GM23338 (cell line): ENCODE measurements at regions not wholly inside any gene's neighbourhood (a gene's known extent, or its start where the extent isn't known, plus 50 kb on each side); places are given as distances from the start of the nearest gene placed in this dataset.

Source experiments
- ATAC-seq: fragments of 200-7000 bp; cut with Tn5 transposase; 3 replicates; pipeline ENCODE4 v1.9.1; 2020
- DNase-seq: peaks from one replicate; pipeline ENCODE4 v3.0.0-alpha.2; 2015; ENCODE audit warnings: low spot score
- H2AFZ ChIP-seq: fragments of 200-600 bp; sonication (generic); 2 replicates; pipeline ENCODE4 v1.8.0; 2016; ENCODE audit warnings: antibody characterized with exemption, mild to moderate bottlenecking, moderate library complexity
- H3F3A ChIP-seq: fragments of 200-600 bp; sonication (generic); replicated peaks from 2 replicates; pipeline ENCODE4 v1.8.0; 2017; ENCODE audit warnings: antibody characterized with exemption, mixed run types, low read depth
- H3K27ac ChIP-seq: fragments of 200-600 bp; sonication (generic); 2 replicates; pipeline ENCODE4 v1.6.1; 2016; ENCODE audit warnings: low read depth
- H3K27me3 ChIP-seq: fragments of 200-600 bp; sonication (generic); 2 replicates; pipeline ENCODE4 v1.8.0; 2016; ENCODE audit warnings: mild to moderate bottlenecking, mixed run types, moderate library complexity; ENCODE audit not compliant: insufficient read depth
- H3K36me3 ChIP-seq: fragments of 200-600 bp; sonication (generic); 2 replicates; pipeline ENCODE4 v1.8.0; 2016; ENCODE audit warnings: mild to moderate bottlenecking; ENCODE audit not compliant: insufficient read depth
- H3K4me1 ChIP-seq: fragments of 200-600 bp; sonication (generic); 2 replicates; pipeline ENCODE4 v1.8.0; 2016; ENCODE audit warnings: mild to moderate bottlenecking, moderate library complexity; ENCODE audit not compliant: insufficient read depth
- H3K4me2 ChIP-seq: fragments of 200-600 bp; sonication (generic); 2 replicates; pipeline ENCODE4 v1.7.1; 2017; ENCODE audit warnings: mixed run types
- H3K4me3 ChIP-seq: fragments of 200-600 bp; sonication (generic); 2 replicates; pipeline ENCODE4 v1.6.1; 2016; ENCODE audit warnings: mixed run types
- H3K79me2 ChIP-seq: fragments of 200-600 bp; sonication (generic); replicated peaks from 2 replicates; pipeline ENCODE4 v1.8.0; 2017; ENCODE audit warnings: mild to moderate bottlenecking; ENCODE audit not compliant: insufficient read depth
- H3K9me2 ChIP-seq: fragments of 200-600 bp; sonication (generic); 2 replicates; pipeline ENCODE4 v1.8.0; 2017; ENCODE audit not compliant: insufficient read depth
- H4K20me1 ChIP-seq: fragments of 200-600 bp; sonication (generic); replicated peaks from 2 replicates; pipeline ENCODE4 v1.8.0; 2017; ENCODE audit warnings: mild to moderate bottlenecking; ENCODE audit not compliant: insufficient read depth
- H3K27ac Mint-ChIP-seq: 2 replicates; pipeline ENCODE4 v1.8.0; 2020; ENCODE audit warnings: inconsistent platforms, mild to moderate bottlenecking, moderate library complexity, mixed read lengths
- H3K27me3 Mint-ChIP-seq: 3 replicates; pipeline ENCODE4 v1.8.0; 2022; ENCODE audit warnings: low read depth, mild to moderate bottlenecking, moderate library complexity, mixed read lengths, inconsistent platforms; ENCODE audit not compliant: insufficient read depth, poor library complexity
- H3K36me3 Mint-ChIP-seq: 3 replicates; pipeline ENCODE4 v1.8.0; 2021; ENCODE audit warnings: low read depth, mild to moderate bottlenecking, inconsistent platforms, moderate library complexity, mixed read lengths
- H3K4me1 Mint-ChIP-seq: 3 replicates; pipeline ENCODE4 v1.8.0; 2020; ENCODE audit warnings: mild to moderate bottlenecking, inconsistent platforms, mixed read lengths
- H3K4me3 Mint-ChIP-seq: 3 replicates; pipeline ENCODE4 v1.8.0; 2021; ENCODE audit warnings: moderate library complexity, mild to moderate bottlenecking, inconsistent platforms, mixed read lengths
- H3K9me3 Mint-ChIP-seq: 3 replicates; pipeline ENCODE4 v1.8.0; 2020; ENCODE audit warnings: moderate library complexity, mild to moderate bottlenecking, inconsistent platforms, mixed read lengths
- CREB1 ChIP-seq: fragments of 250-450 bp; sonication (Bioruptor Pico); IDR thresholded peaks from 2 replicates; pipeline ENCODE4 v1.5.0; 2020; ENCODE audit warnings: low read depth, mild to moderate bottlenecking, moderate library complexity
- CTCF ChIP-seq, 2 experiments: fragments of 200-600 bp in 1 of 2; sonication (generic) in 1 of 2; conservative IDR thresholded peaks; 2 replicates each; pipeline versions ENCODE4 v1.5.1 to v1.6.1; 2016 to 2017; ENCODE audit warnings: antibody characterized with exemption in 2 of 2, low read depth in 2 of 2, mild to moderate bottlenecking in 2 of 2, moderate library complexity in 1 of 2
- ETS1 ChIP-seq: IDR thresholded peaks from 2 replicates; pipeline ENCODE4 v1.6.1; 2016; ENCODE audit warnings: antibody characterized with exemption
- EZH2 ChIP-seq: fragments of 200-600 bp; sonication (generic); IDR thresholded peaks from one replicate; pipeline ENCODE4 v1.8.0; 2017; ENCODE audit warnings: antibody characterized with exemption, mild to moderate bottlenecking, low read depth; ENCODE audit not compliant: unreplicated experiment
- EZH2phosphoT487 ChIP-seq: fragments of 200-600 bp; sonication (generic); IDR thresholded peaks from one replicate; pipeline ENCODE4 v1.8.1; 2018; ENCODE audit warnings: antibody characterized with exemption; ENCODE audit not compliant: unreplicated experiment
- JUNB ChIP-seq: IDR thresholded peaks from one replicate; pipeline ENCODE4 v1.6.1; 2016; ENCODE audit warnings: antibody characterized with exemption; ENCODE audit not compliant: unreplicated experiment
- NANOG ChIP-seq: IDR thresholded peaks from 2 replicates; pipeline ENCODE4 v1.6.1; 2016; ENCODE audit warnings: antibody characterized with exemption, borderline replicate concordance
- POLR2AphosphoS5 ChIP-seq: IDR thresholded peaks from 2 replicates; pipeline ENCODE4 v1.6.1; 2016; ENCODE audit warnings: antibody characterized with exemption, low read depth
- REST ChIP-seq: IDR thresholded peaks from one replicate; pipeline ENCODE4 v1.6.1; 2018; ENCODE audit warnings: antibody characterized with exemption; ENCODE audit not compliant: unreplicated experiment
- STAT1 ChIP-seq: IDR thresholded peaks from one replicate; pipeline ENCODE4 v1.6.1; 2016; ENCODE audit warnings: antibody characterized with exemption; ENCODE audit not compliant: unreplicated experiment
- ZNF114 ChIP-seq: fragments of 250-450 bp; sonication (Bioruptor Pico); IDR thresholded peaks from 2 replicates; pipeline ENCODE4 v1.5.0; 2020; ENCODE audit warnings: mild to moderate bottlenecking, moderate library complexity
- ZNF331 ChIP-seq: fragments of 250-450 bp; sonication (Bioruptor Pico); IDR thresholded peaks from 2 replicates; pipeline ENCODE4 v1.5.0; 2020; ENCODE audit warnings: low read depth, mild to moderate bottlenecking, moderate library complexity
- TF ChIP-seq, protein P1 (sequence below): fragments of 250-450 bp; sonication (Bioruptor Pico); IDR thresholded peaks from 2 replicates; pipeline ENCODE4 v1.5.0; 2020; ENCODE audit warnings: mild to moderate bottlenecking, moderate library complexity

GRCh38 chr6:6508643-6509042 lies 79.9 kb upstream of the LY86 start:
- no peak for ATAC-seq
- H3K9me2 ChIP-seq: no peaks in the 10 kb centered on the region; the same call in 1 of the 2 replicates
- H3K27me3 Mint-ChIP-seq: no peaks in the 10 kb centered on the region

More at GRCh38 chr6:6508643-6509042, 79.9 kb upstream of the LY86 start:
- Histone ChIP-seq H3K4me2 (no peak overlapping the region), H3K27ac (no peak overlapping the region), H3K36me3 (no peaks in the 10 kb centered on the region), H2AFZ (no peak overlapping the region), H3K4me3 (no peak overlapping the region), H3K27me3 (no peaks in the 10 kb centered on the region), H3K79me2 (no peaks in the 10 kb centered on the region), H3K4me1 (no peaks in the 10 kb centered on the region), H4K20me1 (no peaks in the 10 kb centered on the region), H3F3A (no peaks in the 10 kb centered on the region)
- Mint-ChIP-seq H3K4me1 (no peaks in the 10 kb centered on the region), H3K27ac (no peak overlapping the region), H3K36me3 (no peaks in the 10 kb centered on the region), H3K4me3 (no peak overlapping the region), H3K9me3 (no peaks in the 10 kb centered on the region; the same call in 2 of the 3 replicates)
- TF ChIP-seq ETS1 (no peak), JUNB (no peak), STAT1 (no peak), ZNF114 (CRISPR knock-in tag) (no peak), REST (no peak), EZH2 (no peak), EZH2phosphoT487 (no peak), CREB1 (CRISPR knock-in tag) (no peak), NANOG (no peak), CTCF (conservative IDR thresholded peaks at IDR 0.05; ENCODE audit: low read depth in 2 of 2) (no peak), ZNF331 (CRISPR knock-in tag) (no peak), POLR2AphosphoS5 (no peak)
- TF ChIP-seq, protein P1, sequence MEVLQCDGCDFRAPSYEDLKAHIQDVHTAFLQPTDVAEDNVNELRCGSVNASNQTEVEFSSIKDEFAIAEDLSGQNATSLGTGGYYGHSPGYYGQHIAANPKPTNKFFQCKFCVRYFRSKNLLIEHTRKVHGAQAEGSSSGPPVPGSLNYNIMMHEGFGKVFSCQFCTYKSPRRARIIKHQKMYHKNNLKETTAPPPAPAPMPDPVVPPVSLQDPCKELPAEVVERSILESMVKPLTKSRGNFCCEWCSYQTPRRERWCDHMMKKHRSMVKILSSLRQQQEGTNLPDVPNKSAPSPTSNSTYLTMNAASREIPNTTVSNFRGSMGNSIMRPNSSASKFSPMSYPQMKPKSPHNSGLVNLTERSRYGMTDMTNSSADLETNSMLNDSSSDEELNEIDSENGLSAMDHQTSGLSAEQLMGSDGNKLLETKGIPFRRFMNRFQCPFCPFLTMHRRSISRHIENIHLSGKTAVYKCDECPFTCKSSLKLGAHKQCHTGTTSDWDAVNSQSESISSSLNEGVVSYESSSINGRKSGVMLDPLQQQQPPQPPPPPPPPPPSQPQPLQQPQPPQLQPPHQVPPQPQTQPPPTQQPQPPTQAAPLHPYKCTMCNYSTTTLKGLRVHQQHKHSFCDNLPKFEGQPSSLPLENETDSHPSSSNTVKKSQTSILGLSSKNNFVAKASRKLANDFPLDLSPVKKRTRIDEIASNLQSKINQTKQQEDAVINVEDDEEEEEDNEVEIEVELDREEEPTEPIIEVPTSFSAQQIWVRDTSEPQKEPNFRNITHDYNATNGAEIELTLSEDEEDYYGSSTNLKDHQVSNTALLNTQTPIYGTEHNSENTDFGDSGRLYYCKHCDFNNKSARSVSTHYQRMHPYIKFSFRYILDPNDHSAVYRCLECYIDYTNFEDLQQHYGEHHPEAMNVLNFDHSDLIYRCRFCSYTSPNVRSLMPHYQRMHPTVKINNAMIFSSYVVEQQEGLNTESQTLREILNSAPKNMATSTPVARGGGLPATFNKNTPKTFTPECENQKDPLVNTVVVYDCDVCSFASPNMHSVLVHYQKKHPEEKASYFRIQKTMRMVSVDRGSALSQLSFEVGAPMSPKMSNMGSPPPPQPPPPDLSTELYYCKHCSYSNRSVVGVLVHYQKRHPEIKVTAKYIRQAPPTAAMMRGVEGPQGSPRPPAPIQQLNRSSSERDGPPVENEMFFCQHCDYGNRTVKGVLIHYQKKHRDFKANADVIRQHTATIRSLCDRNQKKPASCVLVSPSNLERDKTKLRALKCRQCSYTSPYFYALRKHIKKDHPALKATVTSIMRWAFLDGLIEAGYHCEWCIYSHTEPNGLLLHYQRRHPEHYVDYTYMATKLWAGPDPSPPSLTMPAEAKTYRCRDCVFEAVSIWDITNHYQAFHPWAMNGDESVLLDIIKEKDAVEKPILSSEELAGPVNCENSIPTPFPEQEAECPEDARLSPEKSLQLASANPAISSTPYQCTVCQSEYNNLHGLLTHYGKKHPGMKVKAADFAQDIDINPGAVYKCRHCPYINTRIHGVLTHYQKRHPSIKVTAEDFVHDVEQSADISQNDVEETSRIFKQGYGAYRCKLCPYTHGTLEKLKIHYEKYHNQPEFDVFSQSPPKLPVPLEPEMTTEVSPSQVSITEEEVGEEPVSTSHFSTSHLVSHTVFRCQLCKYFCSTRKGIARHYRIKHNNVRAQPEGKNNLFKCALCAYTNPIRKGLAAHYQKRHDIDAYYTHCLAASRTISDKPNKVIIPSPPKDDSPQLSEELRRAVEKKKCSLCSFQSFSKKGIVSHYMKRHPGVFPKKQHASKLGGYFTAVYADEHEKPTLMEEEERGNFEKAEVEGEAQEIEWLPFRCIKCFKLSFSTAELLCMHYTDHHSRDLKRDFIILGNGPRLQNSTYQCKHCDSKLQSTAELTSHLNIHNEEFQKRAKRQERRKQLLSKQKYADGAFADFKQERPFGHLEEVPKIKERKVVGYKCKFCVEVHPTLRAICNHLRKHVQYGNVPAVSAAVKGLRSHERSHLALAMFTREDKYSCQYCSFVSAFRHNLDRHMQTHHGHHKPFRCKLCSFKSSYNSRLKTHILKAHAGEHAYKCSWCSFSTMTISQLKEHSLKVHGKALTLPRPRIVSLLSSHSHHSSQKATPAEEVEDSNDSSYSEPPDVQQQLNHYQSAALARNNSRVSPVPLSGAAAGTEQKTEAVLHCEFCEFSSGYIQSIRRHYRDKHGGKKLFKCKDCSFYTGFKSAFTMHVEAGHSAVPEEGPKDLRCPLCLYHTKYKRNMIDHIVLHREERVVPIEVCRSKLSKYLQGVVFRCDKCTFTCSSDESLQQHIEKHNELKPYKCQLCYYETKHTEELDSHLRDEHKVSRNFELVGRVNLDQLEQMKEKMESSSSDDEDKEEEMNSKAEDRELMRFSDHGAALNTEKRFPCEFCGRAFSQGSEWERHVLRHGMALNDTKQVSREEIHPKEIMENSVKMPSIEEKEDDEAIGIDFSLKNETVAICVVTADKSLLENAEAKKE (CRISPR knock-in tag): no peak
- no peak for DNase-seq
